A549 (cell line): ENCODE measurements at regions not wholly inside any gene's neighbourhood (a gene's known extent, or its start where the extent isn't known, plus 50 kb on each side); places are given as distances from the start of the nearest gene placed in this dataset.

ENCODE experiments used
- ATAC-seq, 2 experiments: fragments of 200-7000 bp in 1 of 2; fragments of >200 bp in 1 of 2; cut with Nextera tagmentation in 1 of 2; cut with Tn5 transposase in 1 of 2; 3 replicates each; pipeline versions ENCODE4 v1.8.0 to v1.9.1; 2018 to 2020; ENCODE audit warnings: mild to moderate bottlenecking in 1 of 2, moderate library complexity in 1 of 2
- CTCF ChIA-PET: fragments of 300-600 bp; sonication (Branson Sonifier 250); formaldehyde crosslinking; extraction: SDS; loops from one replicate; lab custom pipeline; 2021; ENCODE audit warnings: antibody characterized with exemption, inconsistent platforms; lab: Yijun Ruan, JAX
- POLR2A ChIA-PET: fragments of 350-600 bp; formaldehyde crosslinking; extraction: SDS; loops from one replicate; lab custom pipeline; 2021; ENCODE audit warnings: antibody characterized with exemption, inconsistent platforms; lab: Yijun Ruan, JAX
- DNase-seq, 2 experiments: peaks; one replicate each; pipeline versions ENCODE4 v3.0.0 to v3.0.0-alpha.2; 2011 to 2016; ENCODE audit warnings: low read depth in 1 of 2, low spot score in 1 of 2
- FAIRE-seq: peaks from 2 replicates; lab custom pipeline; 2011; peaks lifted over from hg19 to GRCh38; lab: Jason Lieb, UNC
- H3K27ac ChIP-seq, 2 experiments: fragments of >200 bp; sonication (Bioruptor Twin); formaldehyde crosslinking; 3 replicates each; pipeline ENCODE4 v1.5.1; 2016 to 2017
- H3K4me1 ChIP-seq: fragments of >200 bp; sonication (Bioruptor Twin); formaldehyde crosslinking; 3 replicates; pipeline ENCODE4 v1.6.1; 2016
- H3K4me2 ChIP-seq: fragments of >200 bp; sonication (Bioruptor Twin); formaldehyde crosslinking; 3 replicates; pipeline ENCODE4 v1.6.1; 2016
- H3K4me3 ChIP-seq: fragments of >200 bp; sonication (Bioruptor Twin); formaldehyde crosslinking; 3 replicates; pipeline ENCODE4 v1.5.1; 2016
- H3K9me3 ChIP-seq: fragments of >200 bp; sonication (Bioruptor Twin); formaldehyde crosslinking; 3 replicates; pipeline ENCODE4 v1.6.1; 2016
- ATOH8 ChIP-seq: fragments of 250-450 bp; sonication (Bioruptor Pico); IDR thresholded peaks from 2 replicates; pipeline ENCODE4 v1.5.0; 2020; ENCODE audit warnings: low read depth, mild to moderate bottlenecking, moderate library complexity
- BHLHE40 ChIP-seq: IDR thresholded peaks from 2 replicates; pipeline ENCODE4 v1.6.1; 2012; ENCODE audit warnings: low read depth, low read length, inconsistent platforms
- CBX8 ChIP-seq: fragments of 200-600 bp; sonication (generic); IDR thresholded peaks from 2 replicates; pipeline ENCODE4 v1.6.1; 2016
- CEBPB ChIP-seq, 2 experiments: fragments of >200 bp in 1 of 2; sonication (Bioruptor Twin) in 1 of 2; formaldehyde crosslinking in 1 of 2; IDR thresholded peaks; 2 replicates each; pipeline ENCODE4 v1.6.1; 2012 to 2016
- CHD4 ChIP-seq: fragments of 200-600 bp; sonication (generic); IDR thresholded peaks from 2 replicates; pipeline ENCODE4 v1.6.1; 2016; ENCODE audit warnings: antibody characterized with exemption, mild to moderate bottlenecking, borderline replicate concordance
- EP300 ChIP-seq, 2 experiments: fragments of >200 bp; sonication (Bioruptor Twin); formaldehyde crosslinking; IDR thresholded peaks; 2 replicates in 1 of 2; 3 replicates in 1 of 2; pipeline ENCODE4 v1.6.1; 2016 to 2017
- FOSL2 ChIP-seq, 2 experiments: fragments of 450-650 bp in 1 of 2; fragments of >200 bp in 1 of 2; sonication (Bioruptor Twin) in 1 of 2; formaldehyde crosslinking; IDR thresholded peaks; 2 replicates each; pipeline versions ENCODE4 v1.5.0 to v1.6.1; 2016 to 2020; ENCODE audit warnings: mild to moderate bottlenecking in 1 of 2, moderate library complexity in 1 of 2
- HES2 ChIP-seq: fragments of >200 bp; sonication (Bioruptor Twin); formaldehyde crosslinking; IDR thresholded peaks from 2 replicates; pipeline ENCODE4 v1.6.1; 2016
- HEYL ChIP-seq: fragments of 250-450 bp; sonication (Bioruptor Pico); IDR thresholded peaks from 2 replicates; pipeline ENCODE4 v1.8.0; 2021; ENCODE audit warnings: mild to moderate bottlenecking, moderate library complexity
- HOXA7 ChIP-seq: fragments of 250-450 bp; sonication (Bioruptor Pico); IDR thresholded peaks from 2 replicates; pipeline ENCODE4 v1.5.0; 2020; ENCODE audit warnings: mild to moderate bottlenecking, moderate library complexity
- HOXB13 ChIP-seq: fragments of 250-450 bp; sonication (Bioruptor Pico); IDR thresholded peaks from 2 replicates; pipeline ENCODE4 v1.5.0; 2020; ENCODE audit warnings: low read depth, mild to moderate bottlenecking, moderate library complexity
- HOXB5 ChIP-seq: fragments of 250-450 bp; sonication (Bioruptor Pico); IDR thresholded peaks from 2 replicates; pipeline ENCODE4 v1.5.0; 2020; ENCODE audit warnings: mild to moderate bottlenecking, moderate library complexity
- JUNB ChIP-seq: fragments of >200 bp; sonication (Bioruptor Twin); formaldehyde crosslinking; IDR thresholded peaks from 2 replicates; pipeline ENCODE4 v1.6.1; 2016
- MAFK ChIP-seq: fragments of 450-650 bp; IDR thresholded peaks from 2 replicates; pipeline ENCODE4 v1.6.1; 2014; ENCODE audit not compliant: partially characterized antibody
- MAX ChIP-seq: IDR thresholded peaks from 2 replicates; pipeline ENCODE4 v1.6.1; 2012
- NFE2L2 ChIP-seq: fragments of 150-350 bp; conservative IDR thresholded peaks from 2 replicates; pipeline ENCODE4 v1.6.1; 2014; ENCODE audit warnings: low read length
- NPAS2 ChIP-seq: fragments of 250-450 bp; sonication (Bioruptor Pico); IDR thresholded peaks from 2 replicates; pipeline ENCODE4 v1.8.0; 2022; ENCODE audit warnings: mild to moderate bottlenecking, moderate library complexity, borderline replicate concordance
- NR3C1 ChIP-seq: fragments of >200 bp; sonication (Bioruptor Twin); formaldehyde crosslinking; IDR thresholded peaks from 3 replicates; pipeline ENCODE4 v1.6.1; 2017
- PHF8 ChIP-seq: fragments of 200-600 bp; sonication (generic); IDR thresholded peaks from 2 replicates; pipeline ENCODE4 v1.6.1; 2016; ENCODE audit warnings: low read depth, mild to moderate bottlenecking, antibody characterized with exemption, moderate library complexity, borderline replicate concordance
- POLR2A ChIP-seq: IDR thresholded peaks from 2 replicates; pipeline ENCODE4 v1.6.1; 2012; ENCODE audit warnings: mild to moderate bottlenecking, low read length
- POLR2AphosphoS2 ChIP-seq: conservative IDR thresholded peaks from 2 replicates; pipeline ENCODE4 v1.6.1; 2012; ENCODE audit warnings: low read length, improper control_type of control experiment, inconsistent platforms
- RAD21 ChIP-seq, 2 experiments: fragments of >200 bp in 1 of 2; sonication (Bioruptor Twin) in 1 of 2; formaldehyde crosslinking in 1 of 2; IDR thresholded peaks in 1 of 2; conservative IDR thresholded peaks in 1 of 2; 2 replicates in 1 of 2; 3 replicates in 1 of 2; pipeline ENCODE4 v1.6.1; 2012 to 2018; ENCODE audit warnings: inconsistent platforms in 1 of 2
- RFX5 ChIP-seq: fragments of 450-650 bp; IDR thresholded peaks from 2 replicates; pipeline ENCODE4 v1.7.1; 2014; ENCODE audit warnings: antibody characterized with exemption, mild to moderate bottlenecking, moderate library complexity
- SREBF2 ChIP-seq: fragments of 450-650 bp; IDR thresholded peaks from 2 replicates; pipeline ENCODE4 v1.6.1; 2014; ENCODE audit warnings: mild to moderate bottlenecking, moderate library complexity
- ZC3H11A ChIP-seq: fragments of 450-650 bp; IDR thresholded peaks from 2 replicates; pipeline ENCODE4 v1.6.1; 2014; ENCODE audit warnings: antibody characterized with exemption, mild to moderate bottlenecking
- ZSCAN20 ChIP-seq: fragments of 250-450 bp; sonication (Bioruptor Pico); IDR thresholded peaks from 2 replicates; pipeline ENCODE4 v1.8.0; 2022; ENCODE audit warnings: mild to moderate bottlenecking, moderate library complexity
- WGBS: methylation state at CpG from one replicate; pipeline ENCODE4 v1.1.6; 2017; ENCODE audit errors: missing lambda C conversion rate; 5-methylcytosine and 5-hydroxymethylcytosine counted together
- TF ChIP-seq, protein P1 (sequence below): fragments of 250-450 bp; sonication (Bioruptor Pico); IDR thresholded peaks from 2 replicates; pipeline ENCODE4 v1.5.0; 2021; ENCODE audit warnings: mild to moderate bottlenecking, moderate library complexity, borderline replicate concordance
- TF ChIP-seq, protein P2 (sequence below): fragments of 450-650 bp; IDR thresholded peaks from 2 replicates; pipeline ENCODE4 v1.6.1; 2014; ENCODE audit warnings: antibody characterized with exemption

DNA sequence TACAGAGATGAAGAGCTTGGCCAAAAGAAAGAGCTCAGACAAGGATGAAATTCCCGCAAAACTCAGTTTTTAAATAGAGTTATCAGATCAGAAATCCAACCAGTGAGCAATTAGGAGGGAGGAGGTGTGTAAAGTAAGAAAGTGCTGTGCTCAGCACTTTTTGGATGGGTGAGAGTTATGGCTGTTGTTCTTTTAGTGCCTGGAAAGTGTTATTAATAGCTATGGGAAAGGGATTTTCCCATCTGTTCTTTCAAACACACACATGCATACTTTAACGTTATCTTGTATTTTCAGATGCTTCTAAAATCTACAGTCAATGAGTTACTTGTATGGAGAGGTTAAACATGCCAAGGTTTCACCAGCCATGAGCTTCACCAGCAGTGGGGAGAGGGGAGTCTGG, 107.3 kb upstream of the TMEM72 start:
- WGBS: 14% methylated on average over 2 of the region's 2 CpGs
- no peak for DNase-seq
- Histone ChIP-seq H3K4me2 (no peak overlapping the region), H3K4me1 (no peaks in the 10 kb centered on the region), H3K27ac (no peak overlapping the region), H3K4me3 (no peak overlapping the region), H3K9me3 (no peaks in the 10 kb centered on the region)
- POLR2A ChIA-PET: no interaction called here
- ATAC-seq: no peak
- FAIRE-seq: no peak
- CTCF ChIA-PET: interaction anchor here (0.6 kb wide), 1 partner anchor 38 kb away, joined by 3 read pairs; no protein-coding TSS in a partner anchor
- TF ChIP-seq CEBPB (IDR thresholded peaks at IDR 0.05) (no peak), MAFK (peak; percentile 95)

- ATAC-seq (no peak), DNase-seq (no peak), FAIRE-seq (no peak)
- POLR2A ChIA-PET: no interaction called here
- TF ChIP-seq RFX5: no peak
- no peak for TF ChIP-seq SREBF2
- TF ChIP-seq HOXB13: no peak
- no peak for TF ChIP-seq ATOH8 (CRISPR knock-in tag)
- no peak for TF ChIP-seq EP300 (IDR thresholded peaks at IDR 0.05)
- TF ChIP-seq JUNB: no peak
- TF ChIP-seq BHLHE40: no peak
- TF ChIP-seq NPAS2: no peak
- TF ChIP-seq CBX8: no peak
- TF ChIP-seq HEYL (CRISPR knock-in tag): no peak
- no peak for TF ChIP-seq NFE2L2
- no peak for TF ChIP-seq PHF8
- TF ChIP-seq HOXB5 (CRISPR knock-in tag): no peak
- TF ChIP-seq NR3C1: no peak
- no peak for TF ChIP-seq CHD4
- no peak for TF ChIP-seq POLR2A
- TF ChIP-seq ZC3H11A: no peak
- CTCF ChIA-PET: no interaction called here
- H3K9me3 ChIP-seq: no peaks in the 10 kb centered on the region
- no peaks in the 10 kb centered on the region for H3K4me1 ChIP-seq
- H3K4me2 ChIP-seq: no peak overlapping the region
- no peak overlapping the region for H3K27ac ChIP-seq
- WGBS: 0% methylated on average over 1 of the region's 1 CpG
- no peak overlapping the region for H3K4me3 ChIP-seq
These were observed 106.5 kb upstream of the TMEM72 start for GRCh38 chr10:44804661-44805060.

- TF ChIP-seq, protein P1, sequence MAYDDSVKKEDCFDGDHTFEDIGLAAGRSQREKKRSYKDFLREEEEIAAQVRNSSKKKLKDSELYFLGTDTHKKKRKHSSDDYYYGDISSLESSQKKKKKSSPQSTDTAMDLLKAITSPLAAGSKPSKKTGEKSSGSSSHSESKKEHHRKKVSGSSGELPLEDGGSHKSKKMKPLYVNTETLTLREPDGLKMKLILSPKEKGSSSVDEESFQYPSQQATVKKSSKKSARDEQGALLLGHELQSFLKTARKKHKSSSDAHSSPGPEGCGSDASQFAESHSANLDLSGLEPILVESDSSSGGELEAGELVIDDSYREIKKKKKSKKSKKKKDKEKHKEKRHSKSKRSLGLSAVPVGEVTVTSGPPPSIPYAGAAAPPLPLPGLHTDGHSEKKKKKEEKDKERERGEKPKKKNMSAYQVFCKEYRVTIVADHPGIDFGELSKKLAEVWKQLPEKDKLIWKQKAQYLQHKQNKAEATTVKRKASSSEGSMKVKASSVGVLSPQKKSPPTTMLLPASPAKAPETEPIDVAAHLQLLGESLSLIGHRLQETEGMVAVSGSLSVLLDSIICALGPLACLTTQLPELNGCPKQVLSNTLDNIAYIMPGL: no peak
- TF ChIP-seq HOXA7 (CRISPR knock-in tag) (no peak), FOSL2 (IDR thresholded peaks at IDR 0.05) (no peak), FOSL2 (CRISPR knock-in tag; IDR thresholded peaks at IDR 0.05) (no peak), RAD21 (conservative IDR thresholded peaks at IDR 0.05 in 1 of 2, IDR thresholded peaks at IDR 0.05 in 1 of 2) (no peak), POLR2AphosphoS2 (no peak), HES2 (no peak), ZSCAN20 (CRISPR knock-in tag) (no peak), MAX (no peak)
- TF ChIP-seq, protein P2, sequence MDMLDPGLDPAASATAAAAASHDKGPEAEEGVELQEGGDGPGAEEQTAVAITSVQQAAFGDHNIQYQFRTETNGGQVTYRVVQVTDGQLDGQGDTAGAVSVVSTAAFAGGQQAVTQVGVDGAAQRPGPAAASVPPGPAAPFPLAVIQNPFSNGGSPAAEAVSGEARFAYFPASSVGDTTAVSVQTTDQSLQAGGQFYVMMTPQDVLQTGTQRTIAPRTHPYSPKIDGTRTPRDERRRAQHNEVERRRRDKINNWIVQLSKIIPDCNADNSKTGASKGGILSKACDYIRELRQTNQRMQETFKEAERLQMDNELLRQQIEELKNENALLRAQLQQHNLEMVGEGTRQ: no peak
- CTCF ChIA-PET: no interaction called here
These were observed 105.5 kb upstream of the TMEM72 start for GRCh38 chr10:44805466-44806210.

More at GRCh38 chr10:44805466-44806210, 105.5 kb upstream of the TMEM72 start:
- POLR2A ChIA-PET: no interaction called here
- WGBS: 12% methylated on average over 6 of the region's 6 CpGs
- no peak overlapping the region for H3K27ac ChIP-seq
- H3K4me1 ChIP-seq: no peaks in the 10 kb centered on the region
- FAIRE-seq (no peak), DNase-seq (no peak), ATAC-seq (no peak)
- no peaks in the 10 kb centered on the region for H3K9me3 ChIP-seq
- H3K4me2 ChIP-seq: no peak overlapping the region
- no peak overlapping the region for H3K4me3 ChIP-seq
